ENCODE measurements at regions not wholly inside any gene's neighbourhood (a gene's known extent, or its start where the extent isn't known, plus 50 kb on each side); places are given as distances from the start of the nearest gene placed in this dataset.
A peak's percentile ranks its signal among the peaks of the same experiment; 100 is the strongest.
"Not testable (repeated sequence)": the region's sequence is repeated elsewhere in the genome, so short reads cannot be mapped to it uniquely, and the experiment has no call there.

DNA sequence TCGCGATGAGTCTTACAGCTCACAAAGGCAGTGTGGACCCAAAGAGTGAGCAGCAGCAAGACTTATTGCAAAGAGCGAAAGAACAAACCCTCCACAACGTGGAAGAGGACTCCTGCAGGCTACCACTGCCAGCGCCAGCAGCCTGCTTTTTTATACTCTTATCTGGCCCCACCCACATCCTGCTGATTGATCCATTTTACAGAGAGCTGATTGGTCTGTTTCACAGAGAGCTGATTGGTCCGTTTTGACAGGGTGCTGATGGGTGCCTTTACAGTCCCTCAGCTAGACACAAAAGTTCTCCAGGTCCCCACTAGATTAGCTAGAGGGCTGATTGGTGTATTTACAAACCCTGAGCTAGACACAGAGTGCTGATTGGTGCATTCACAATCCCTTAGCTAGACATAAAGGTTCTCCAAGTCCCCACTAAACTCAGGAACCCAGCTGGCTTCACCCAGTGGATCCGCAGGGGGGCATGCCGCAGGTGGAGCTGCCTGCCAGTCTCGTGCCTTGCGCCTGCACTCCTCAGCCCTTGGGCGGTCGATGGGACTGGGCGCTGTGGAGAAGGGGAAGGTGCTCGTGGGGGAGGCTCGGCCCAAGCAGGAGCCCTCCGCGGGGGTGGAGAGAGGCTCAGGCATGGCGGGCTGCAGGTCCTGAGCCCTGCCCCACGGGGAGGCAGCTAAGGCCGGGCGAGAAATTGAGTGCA is 75.7 kb downstream of the QDPR start:
- not testable (repeated sequence) for DNase-seq (ENCODE audit: low read depth)

DNA sequence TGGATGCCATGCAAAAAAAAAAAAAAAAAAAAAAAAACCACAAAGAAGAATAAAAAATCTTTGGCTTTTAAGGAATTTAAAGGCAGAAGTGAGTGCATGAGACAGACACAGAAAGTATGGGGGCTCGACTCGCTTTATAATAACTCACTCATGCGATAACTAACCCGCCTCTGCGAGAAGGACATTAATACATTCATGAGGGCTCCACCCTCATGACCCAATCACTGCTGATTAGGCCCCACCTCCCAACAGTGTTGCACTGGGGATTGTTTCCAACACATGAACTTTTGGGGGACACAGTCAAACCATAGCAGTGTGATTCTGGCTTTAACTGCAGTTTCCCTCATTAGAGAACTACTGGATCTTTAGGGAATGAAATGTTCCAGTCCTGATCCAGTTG is 78.1 kb downstream of the QDPR start:
- DNase-seq (ENCODE audit: low read depth), result no peak

DNA sequence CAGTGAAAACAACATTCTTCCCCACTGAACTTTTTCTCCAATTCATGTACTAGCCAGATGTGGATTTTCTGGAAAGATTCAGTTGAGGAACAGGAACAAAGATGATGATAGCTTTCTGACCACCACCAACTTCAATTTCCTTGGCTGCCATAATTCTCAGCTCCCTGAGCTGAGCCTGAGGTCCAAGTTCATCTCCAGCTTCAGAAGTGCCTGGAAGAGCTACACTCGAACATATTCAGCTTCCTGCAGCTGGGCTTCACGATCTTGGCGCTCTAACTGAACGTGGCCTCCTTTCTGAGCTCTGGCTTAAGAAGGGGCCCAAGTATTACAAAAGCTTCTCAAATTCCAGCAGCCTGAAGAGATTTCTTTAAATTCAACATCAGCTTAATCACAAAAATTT is 83.9 kb downstream of the QDPR start:
- DNase-seq (ENCODE audit: low read depth), result no peak

DNA sequence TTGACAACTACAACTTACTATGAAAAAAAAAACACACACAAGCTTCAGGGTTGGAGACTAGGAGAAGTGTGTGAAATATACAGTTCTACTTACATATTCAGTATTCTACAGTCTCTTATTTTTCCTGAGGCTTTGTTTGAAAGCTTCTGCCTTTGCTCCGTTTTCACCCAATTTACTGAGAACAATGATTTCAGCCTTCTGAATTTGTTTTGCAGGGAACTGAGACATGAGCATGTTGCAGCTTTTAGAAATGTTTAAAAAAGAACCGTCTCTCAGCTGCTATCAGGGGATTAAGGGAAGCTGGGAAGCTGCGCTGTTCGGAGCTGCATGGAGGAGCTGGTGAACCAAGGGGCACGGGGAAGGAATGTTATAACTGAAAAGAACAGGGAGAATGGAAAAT is 85.7 kb downstream of the QDPR start:
- no peak for DNase-seq (ENCODE audit: low read depth)

DNA sequence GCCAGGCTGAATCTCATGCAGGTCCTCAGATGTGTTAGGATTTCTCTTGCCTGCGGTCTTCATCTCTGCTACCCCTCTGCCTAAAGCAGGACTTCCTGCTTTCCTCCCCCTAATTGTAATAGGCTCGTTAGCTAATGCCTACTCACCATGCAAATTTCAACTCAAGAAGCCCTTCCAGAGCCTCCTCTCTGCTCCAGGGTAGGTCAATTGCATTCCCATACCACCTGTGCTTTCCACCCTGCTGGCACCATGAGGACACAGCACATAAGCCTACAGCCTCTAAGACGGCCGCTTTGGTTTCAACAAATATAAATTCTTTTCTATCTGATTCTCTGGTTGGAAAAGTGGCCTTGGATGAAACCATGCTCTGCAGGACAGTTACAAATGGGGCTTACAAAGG is 93.9 kb downstream of the QDPR start:
- no peak for DNase-seq (ENCODE audit: low read depth)

DNA sequence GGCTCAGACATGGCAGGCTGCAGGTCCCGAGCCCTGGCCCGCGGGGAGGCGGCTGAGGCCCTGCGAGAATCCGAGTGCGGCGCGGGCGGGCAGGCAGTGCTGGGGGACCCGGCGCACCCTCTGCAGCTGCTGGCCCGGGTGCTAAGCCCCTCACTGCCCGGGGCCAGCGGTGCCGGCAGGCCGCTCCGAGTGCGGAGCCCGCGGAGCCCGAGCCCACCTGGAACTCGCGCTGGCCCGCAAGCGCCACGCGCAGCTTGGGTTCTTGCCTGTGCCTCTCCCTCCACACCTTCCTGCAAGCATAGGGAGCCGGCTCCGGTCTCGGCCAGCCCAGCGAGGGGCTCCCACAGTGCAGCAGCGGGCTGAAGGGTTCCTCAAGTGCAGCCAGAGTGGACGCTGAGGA is 97.5 kb downstream of the QDPR start:
- DNase-seq (ENCODE audit: low read depth), result no peak

DNA sequence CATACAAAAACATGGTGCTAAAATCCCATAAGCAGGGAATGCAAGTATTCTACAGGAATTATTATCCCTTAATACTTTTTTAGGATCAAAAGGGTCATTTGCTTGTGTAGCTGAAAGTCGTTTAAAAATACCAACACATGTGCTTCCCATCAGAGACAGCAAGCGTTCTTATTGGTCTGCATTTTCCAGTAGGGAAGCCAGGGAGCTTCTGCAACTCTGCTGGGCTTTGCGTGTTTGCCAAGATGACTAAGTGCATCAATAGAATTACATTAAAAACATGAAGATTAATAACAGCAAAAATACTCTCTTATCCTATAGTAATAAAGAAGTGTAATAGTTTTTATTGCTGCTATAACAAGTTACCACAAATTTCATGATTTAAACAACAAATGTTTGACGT is 111.2 kb downstream of the QDPR start:
- DNase-seq (ENCODE audit: low read depth), result peak; percentile 4

DNA sequence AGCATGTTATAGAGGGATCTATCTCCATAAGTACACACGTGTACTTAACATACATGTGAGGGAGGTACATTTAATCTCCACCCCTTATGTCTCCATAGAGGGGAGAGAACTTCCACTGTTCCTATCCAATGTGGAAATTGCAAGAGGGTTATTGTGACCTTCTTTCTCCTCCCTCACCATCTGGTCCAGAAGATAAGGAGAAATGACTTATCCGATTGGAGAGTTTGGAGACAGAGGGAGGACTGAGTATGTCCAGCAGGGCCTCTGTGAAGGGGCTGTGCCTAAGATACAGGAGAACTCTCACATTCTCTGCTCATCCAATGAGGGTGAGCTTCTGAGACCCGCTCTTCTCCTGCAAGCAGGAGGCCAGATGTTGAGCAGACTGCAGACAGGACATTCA is 113.1 kb downstream of the QDPR start:
- DNase-seq (ENCODE audit: low read depth), result no peak

DNA sequence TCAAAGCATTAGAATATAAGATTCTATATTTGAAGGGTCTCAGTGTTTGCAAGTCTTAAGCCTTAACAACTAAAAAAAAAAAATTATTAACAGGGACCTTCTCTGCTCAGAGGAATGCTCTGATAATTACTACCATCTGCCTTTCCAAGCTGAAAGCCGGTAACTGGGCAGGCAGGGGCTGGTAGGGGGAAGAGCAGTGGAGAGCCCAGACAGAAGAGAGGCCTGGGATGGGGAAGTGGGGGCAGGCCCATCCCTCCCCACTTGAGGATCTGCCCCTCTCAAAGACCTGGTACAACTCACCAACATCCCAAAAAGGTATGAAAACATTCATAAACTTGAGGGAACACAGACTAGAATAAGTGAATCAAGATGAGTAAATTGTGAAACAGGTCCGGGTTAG is 113.9 kb downstream of the QDPR start:
- DNase-seq (ENCODE audit: low read depth), result no peak

DNA sequence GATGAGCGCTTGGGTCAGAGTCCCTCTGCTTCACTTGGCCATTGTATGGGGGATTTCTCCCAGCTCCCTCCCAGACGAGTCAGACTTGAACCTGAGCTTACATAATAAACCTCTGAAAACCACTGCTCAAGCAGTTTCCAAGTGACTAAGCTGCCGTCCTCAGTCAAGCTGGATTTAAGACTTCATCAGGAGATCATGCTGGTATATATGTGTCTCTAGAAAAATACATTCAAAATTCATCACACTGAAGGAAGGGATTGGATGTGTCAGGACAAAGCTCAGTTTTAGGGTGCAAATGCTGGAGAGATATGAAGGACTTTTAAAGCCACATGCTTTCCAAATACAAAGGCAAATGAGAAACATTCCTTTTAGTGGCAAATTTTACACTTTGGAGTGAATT is 114.3 kb downstream of the QDPR start:
- no peak for DNase-seq (ENCODE audit: low read depth)

DNA sequence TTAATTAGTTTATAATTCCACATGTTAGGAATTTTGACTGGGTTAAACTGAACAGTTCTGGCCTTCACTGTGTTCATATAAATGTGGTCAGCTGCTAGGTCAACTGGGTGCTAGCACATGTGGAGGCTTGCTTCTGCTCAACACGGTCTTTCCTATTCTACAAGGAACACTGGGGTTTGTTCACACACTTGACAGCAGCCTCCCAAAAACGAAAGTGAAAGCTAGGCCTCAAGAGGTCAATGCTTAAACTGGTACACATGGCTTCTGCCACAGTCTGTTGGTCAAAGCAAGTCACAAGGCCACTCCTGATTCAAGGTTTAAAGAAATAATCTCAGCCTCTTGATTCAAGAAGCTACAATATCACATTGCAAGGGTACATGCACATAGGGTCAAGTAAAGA is 126.5 kb downstream of the QDPR start:
- DNase-seq (ENCODE audit: low read depth), result peak; percentile 33

DNA sequence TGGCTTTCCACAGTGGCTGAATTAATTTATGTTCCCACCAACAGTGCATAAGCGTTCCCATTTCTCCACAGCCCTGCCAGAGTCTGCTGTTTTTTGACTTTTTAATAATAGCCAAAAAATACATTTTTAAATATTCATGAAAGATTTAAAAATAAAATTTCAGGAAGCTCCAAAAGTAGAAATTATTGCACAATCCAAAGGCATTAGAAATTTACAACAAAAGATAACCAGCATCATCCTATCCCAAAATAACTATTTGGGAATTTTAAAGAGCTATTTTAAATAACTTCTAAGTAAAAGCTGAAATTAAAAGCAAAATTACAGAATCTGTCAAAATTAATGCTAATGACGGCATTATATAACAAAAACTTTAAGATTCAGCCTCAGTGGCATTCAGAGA is 131.5 kb downstream of the QDPR start:
- no peak for DNase-seq (ENCODE audit: low read depth)

DNA sequence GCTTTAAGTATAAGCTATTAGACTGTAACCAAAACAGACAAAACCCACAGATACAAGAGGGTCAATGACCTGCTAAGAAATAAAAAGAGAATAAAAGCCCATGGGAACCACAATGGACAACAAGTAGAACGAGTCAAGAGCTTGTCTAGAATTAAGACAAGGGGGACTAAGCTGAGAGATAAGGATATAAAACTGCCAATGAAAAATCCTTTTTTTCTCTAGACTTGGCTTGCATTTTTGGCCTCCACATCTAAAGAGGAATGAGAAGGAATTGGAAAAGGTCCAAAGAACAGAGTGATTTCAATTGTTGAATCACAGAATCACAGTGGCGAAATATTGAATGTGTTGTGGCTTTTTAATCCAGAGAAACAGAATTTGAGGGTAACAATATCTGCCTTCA is 135.7 kb downstream of the QDPR start:
- DNase-seq (ENCODE audit: low read depth), result no peak

DNA sequence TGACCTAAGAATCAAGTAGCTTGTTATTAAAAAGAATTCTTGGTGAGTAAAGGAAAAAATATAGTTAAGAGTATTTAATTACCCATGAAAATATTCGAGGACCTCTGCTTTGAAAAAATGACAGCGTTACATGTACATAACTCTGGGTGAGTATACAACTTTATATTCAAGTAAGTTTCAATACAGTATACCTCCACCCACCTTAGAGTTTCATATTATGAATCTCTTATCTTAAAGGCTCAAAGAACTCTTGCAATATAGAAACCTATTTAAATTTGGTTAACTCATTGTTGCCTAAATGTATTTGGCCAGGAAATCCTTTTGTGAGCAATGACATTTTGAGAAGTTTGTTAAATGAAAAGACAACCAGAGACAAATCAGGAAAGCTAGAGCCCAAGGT is 138.2 kb downstream of the QDPR start:
- DNase-seq (ENCODE audit: low read depth), result no peak

DNA sequence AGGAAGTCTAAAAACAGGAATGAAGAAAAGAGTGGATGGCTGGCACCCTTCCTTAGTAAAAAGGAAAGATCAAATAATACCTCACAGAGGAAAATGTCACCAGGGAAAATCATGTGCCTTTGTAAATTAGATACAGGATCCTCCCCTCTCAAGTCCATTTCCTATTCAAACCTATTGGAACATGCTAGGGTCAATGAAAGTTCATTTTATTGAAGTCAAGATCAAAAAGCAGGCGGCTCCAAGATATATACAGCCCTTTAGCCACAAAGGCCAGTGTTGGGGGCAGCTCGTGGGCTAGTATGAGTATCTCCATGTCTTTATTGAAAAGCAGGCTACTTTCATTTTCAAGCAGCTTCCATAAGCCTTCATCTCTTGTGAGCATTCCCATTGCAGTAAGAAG is 141.1 kb downstream of the QDPR start:
- DNase-seq (ENCODE audit: low read depth), result no peak

DNA sequence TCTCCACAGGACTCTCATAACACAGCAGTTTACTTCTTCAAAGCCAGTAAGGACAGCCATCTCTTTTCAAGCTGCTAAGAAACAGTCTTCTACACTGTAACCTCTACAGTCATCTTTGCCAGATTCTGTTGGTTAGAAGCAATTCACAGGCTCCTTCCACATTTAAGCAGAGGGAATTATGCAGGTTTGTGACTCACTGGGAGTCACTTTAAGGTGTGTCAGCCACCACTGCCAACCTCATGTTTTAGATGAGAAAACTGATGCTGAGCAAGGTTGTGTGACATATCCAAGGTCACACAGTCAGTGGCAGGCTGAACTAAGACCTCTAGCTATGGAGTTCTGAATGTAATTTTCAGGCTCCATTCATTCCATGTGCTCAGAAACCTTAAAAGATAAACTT is 143.5 kb downstream of the QDPR start:
- DNase-seq (ENCODE audit: low read depth), result no peak

DNA sequence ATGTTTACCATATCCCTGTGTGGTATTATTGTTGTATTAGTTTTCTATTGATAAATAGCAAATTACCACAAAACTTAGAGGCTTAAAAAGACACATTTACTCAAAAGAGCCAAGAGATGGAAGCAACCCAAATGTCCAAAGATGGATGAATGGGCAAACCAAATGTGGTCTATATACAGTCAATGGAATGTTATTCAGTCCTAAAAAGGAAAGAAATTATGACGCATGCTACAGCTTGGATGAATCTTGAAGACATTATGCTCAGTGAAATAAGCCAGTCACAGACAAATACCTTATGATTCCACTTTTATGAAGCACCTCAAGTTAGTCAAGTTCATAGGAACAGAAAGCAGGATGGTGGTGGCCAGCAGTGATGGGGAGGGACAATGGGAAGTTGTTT is 144.7 kb downstream of the QDPR start:
- DNase-seq (ENCODE audit: low read depth), result no peak

DNA sequence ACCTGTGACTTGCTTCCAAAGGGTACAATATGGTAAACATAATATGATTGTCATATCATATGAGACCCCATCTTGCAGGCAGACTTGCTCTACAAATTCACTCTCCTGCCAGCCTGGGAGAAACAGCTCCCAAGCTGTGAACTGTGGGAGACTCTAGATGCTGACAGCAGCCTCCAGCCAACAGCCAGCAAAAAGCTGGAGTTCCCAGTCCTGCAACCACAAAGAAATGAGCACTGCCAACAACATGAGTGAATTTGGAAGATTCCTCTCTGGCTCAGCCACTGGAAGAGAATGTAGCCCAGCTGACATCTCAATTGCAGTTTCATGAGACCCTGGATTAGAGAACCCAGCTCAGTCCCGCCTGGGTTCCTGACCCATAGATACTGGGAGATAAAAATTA is 145.4 kb downstream of the QDPR start:
- no peak for DNase-seq (ENCODE audit: low read depth)

DNA sequence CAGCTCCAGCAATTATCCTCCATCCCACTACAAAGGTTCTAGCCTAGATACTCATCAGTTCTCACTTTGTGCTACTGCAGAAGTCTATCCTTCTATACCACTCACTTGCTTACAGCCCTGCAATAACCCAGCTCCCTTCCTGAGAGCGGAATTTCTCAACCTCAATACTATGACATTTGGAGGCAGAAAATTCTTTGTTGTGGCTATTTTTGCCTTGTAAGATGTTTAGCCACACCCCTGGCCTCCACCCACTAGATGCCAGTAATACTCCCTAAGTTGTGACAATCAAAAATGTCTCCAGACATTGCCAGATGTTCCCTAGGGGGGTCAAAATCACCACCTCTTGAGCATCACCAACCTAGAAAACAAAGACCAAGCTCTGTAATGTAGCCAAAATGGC is 149.5 kb downstream of the QDPR start:
- DNase-seq (ENCODE audit: low read depth), result no peak

DNA sequence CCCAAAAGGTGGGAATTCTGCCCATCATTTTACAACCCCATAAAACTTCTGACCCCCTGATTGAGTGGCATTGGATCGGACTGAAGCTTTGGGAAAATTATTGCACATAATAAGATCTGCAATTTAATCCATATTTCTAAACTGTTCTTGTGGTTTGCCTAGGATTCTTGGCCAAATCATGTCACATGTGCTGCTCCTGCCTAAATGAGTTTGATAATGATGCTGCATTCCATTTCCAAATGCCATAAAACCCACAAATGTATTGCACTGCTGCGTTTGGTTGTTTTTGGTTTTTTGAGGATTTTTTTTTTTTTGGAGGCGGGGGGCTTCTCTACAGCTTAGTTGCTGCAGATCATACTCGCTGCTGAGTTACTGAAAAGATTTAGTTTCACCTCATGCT is 153.6 kb downstream of the QDPR start:
- DNase-seq (ENCODE audit: low read depth), result no peak

DNA sequence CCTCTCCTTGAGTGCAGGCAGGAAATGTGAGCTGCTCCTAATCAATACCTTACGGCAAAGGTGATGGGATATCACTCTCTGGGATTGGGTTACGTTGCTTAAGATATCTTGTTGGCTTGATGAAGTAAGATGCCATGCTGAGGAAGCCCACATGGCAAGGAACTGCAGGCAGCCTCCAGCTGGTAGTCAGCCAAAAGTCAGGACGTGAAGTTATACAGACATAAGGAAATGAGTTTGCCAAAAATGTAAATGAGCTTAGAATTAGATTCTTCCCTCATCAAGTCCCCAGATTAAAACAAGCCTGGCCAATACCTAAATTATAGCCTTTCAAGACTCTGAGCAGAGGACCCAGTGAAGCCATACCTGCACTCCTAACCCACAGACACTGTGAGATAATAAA is 155.0 kb downstream of the QDPR start:
- no peak for DNase-seq (ENCODE audit: low read depth)

DNA sequence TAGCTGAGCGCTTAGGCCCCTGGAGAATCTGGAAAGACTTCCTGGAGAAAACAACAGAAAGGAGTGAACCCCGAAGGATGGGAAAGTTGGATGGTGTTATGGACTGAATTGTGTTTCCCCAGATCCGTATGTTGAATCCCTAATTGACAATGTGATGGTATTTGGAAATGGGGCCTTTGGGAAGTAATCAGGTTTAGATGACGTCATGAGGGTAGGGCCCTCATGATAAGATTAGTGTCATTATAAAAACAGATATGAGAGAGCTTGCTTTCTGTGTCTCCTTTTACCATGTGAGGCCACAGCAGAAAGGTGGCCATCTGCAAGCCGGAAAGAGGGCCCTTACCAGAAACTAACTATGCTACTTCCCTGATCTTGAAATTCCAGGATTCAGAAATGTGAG is 159.5 kb downstream of the QDPR start:
- no peak for DNase-seq (ENCODE audit: low read depth)

DNA sequence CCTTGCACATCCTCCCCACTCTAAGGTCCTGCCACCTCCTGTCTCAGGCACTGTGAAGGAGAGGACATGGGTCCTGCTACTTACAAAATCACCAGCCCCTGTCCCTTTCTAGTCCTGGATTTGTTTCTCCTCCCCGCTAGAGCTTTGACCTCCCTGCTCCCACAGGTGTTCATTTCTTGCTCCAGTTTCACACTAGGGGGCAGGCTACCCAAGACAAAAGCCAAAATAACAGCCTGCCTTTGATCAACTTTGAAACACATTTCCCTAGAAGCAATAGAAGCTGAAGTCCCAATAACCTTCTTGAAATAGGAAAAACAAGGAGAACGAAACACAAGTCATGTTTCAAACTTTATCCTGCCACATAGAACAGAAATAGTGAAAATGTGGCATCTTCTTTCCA is 164.4 kb downstream of the QDPR start:
- DNase-seq (ENCODE audit: low read depth), result no peak

DNA sequence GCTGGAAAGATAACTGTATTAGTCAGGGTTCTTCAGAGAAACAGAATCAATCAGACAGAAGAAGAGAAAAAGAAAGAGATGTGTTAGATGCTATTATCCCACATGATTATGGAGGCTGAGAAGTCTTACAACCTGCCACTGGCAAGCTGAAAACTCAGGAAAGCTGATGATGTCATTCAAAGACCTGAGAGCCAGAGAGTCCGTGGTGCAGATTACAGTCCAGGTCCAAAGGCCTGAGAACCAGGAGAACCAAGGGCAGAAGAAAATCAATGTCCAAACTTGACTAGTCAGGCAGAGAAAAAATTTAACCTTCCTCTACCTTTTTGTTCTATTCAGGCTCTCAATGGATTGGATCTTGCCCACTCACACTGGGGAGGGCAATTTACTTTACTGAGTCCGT is 172.5 kb downstream of the QDPR start:
- DNase-seq (ENCODE audit: low read depth), result no peak

DNA sequence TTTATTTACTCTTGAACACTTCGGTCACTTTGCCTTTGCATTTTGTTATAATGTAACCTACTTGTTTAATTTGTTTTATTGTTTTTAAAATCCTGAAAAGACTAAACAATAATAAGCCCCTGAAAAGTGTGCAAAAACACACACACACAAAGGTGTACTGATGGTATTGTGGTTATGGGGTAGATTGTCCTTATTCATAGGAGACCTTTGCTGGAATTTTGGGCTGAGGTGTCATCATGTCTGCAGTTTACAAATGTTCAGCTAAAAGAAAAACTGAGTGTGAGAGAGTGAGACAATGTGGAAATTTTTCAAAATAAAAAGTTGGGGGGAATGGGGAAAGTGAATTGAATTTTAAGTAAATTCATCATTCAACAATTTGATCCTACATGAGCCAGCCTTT is 174.9 kb downstream of the QDPR start:
- no peak for DNase-seq (ENCODE audit: low read depth)
